ENCODE measurements at regions not wholly inside any gene's neighbourhood (a gene's known extent, or its start where the extent isn't known, plus 50 kb on each side); places are given as distances from the start of the nearest gene placed in this dataset.

DNA sequence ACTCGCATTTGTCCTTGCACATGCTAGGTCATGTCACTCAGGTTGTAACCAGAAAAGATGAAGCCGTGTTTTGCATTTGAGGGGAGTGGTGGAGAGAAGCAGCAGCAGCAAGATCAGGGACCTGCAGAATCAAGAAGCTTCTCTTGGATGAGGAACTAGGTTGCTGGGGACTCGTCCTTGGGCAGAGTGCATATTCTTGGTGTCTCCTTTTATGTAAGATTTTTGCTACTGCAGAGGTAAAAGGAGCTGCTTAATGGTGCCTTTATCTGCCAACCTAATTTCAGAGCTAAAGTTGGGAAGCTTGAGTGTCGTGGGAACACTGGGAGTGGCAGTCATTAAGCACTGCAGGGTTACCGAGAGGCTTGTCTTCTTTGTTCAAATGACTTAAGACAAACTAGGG lies 236.5 kb downstream of the MAP2K4 start:
- no peak for TF ChIP-seq POLR2A (IDR thresholded peaks at IDR 0.05)
- TF ChIP-seq, protein P1, sequence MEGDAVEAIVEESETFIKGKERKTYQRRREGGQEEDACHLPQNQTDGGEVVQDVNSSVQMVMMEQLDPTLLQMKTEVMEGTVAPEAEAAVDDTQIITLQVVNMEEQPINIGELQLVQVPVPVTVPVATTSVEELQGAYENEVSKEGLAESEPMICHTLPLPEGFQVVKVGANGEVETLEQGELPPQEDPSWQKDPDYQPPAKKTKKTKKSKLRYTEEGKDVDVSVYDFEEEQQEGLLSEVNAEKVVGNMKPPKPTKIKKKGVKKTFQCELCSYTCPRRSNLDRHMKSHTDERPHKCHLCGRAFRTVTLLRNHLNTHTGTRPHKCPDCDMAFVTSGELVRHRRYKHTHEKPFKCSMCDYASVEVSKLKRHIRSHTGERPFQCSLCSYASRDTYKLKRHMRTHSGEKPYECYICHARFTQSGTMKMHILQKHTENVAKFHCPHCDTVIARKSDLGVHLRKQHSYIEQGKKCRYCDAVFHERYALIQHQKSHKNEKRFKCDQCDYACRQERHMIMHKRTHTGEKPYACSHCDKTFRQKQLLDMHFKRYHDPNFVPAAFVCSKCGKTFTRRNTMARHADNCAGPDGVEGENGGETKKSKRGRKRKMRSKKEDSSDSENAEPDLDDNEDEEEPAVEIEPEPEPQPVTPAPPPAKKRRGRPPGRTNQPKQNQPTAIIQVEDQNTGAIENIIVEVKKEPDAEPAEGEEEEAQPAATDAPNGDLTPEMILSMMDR (IDR thresholded peaks at IDR 0.05), result no peak
